K562 (cell line): ENCODE measurements at regions not wholly inside any gene's neighbourhood (a gene's known extent, or its start where the extent isn't known, plus 50 kb on each side); places are given as distances from the start of the nearest gene placed in this dataset.

Source experiments
- ATAC-seq: fragments of 200-7000 bp; cut with Tn5 transposase; 3 replicates; pipeline ENCODE4 v1.9.1; 2020; ENCODE audit warnings: moderate library complexity
- BruUV-seq: library from RNA; stranded (reverse); fragments of 400-500 nt; replicated peaks from 2 replicates; lab custom pipeline; 2021; lab: Mats Ljungman, UMichigan
- CTCF ChIA-PET: fragments of 300-600 bp; formaldehyde crosslinking; extraction: SDS; loops from one replicate; lab custom pipeline; 2021; ENCODE audit warnings: low intra/inter-chr PET ratio; lab: Yijun Ruan, JAX
- POLR2A ChIA-PET: fragments of 300-600, 350-650 bp; sonication (Branson Sonifier 250); formaldehyde crosslinking; extraction: SDS; loops from one replicate; lab custom pipeline; 2021; ENCODE audit warnings: antibody characterized with exemption, inconsistent platforms; lab: Yijun Ruan, JAX
- DNase-seq, 4 experiments: peaks; one replicate each; pipeline versions ENCODE4 v3.0.0 to v3.0.0-alpha.2; 2011 to 2018; ENCODE audit warnings: low spot score in 3 of 4, mixed read lengths in 3 of 4; ENCODE audit errors: extremely low read depth in 1 of 4
- FAIRE-seq: peaks from 2 replicates; lab custom pipeline; 2011; peaks lifted over from hg19 to GRCh38; lab: Jason Lieb, UNC
- H2AFZ ChIP-seq: 2 replicates; pipeline ENCODE4 v1.6.0; 2011; ENCODE audit warnings: low read depth, low read length, control low read depth, inconsistent platforms
- H3K27ac ChIP-seq: fragments of 200-600 bp; 3 replicates; pipeline ENCODE4 v1.8.0; 2011; ENCODE audit warnings: low read depth, mild to moderate bottlenecking, control low read depth, inconsistent platforms, low read length, moderate library complexity, mixed read lengths; ENCODE audit errors: extremely low read depth
- H3K27me3 ChIP-seq, 2 experiments: fragments of 300-600 bp in 1 of 2; 2 replicates in 1 of 2; 3 replicates in 1 of 2; pipeline versions ENCODE4 v1.6.0 to v1.8.0; 2011; ENCODE audit warnings: inconsistent platforms in 2 of 2, low read length in 2 of 2, mild to moderate bottlenecking in 1 of 2, mixed read lengths in 1 of 2, moderate library complexity in 1 of 2; ENCODE audit not compliant: control insufficient read depth in 2 of 2, insufficient read depth in 2 of 2
- H3K36me3 ChIP-seq: fragments of 300-600 bp; 3 replicates; pipeline ENCODE4 v1.8.0; 2011; ENCODE audit warnings: mild to moderate bottlenecking, low read length, inconsistent platforms; ENCODE audit not compliant: control insufficient read depth, insufficient read depth
- H3K4me1 ChIP-seq, 2 experiments: fragments of 200-600 bp in 1 of 2; replicated peaks in 1 of 2; 2 replicates in 1 of 2; 3 replicates in 1 of 2; pipeline versions ENCODE4 v1.5.1 to v1.8.0; 2011; ENCODE audit warnings: inconsistent platforms in 2 of 2, low read length in 2 of 2, mild to moderate bottlenecking in 1 of 2, mixed read lengths in 1 of 2, moderate library complexity in 1 of 2; ENCODE audit not compliant: control insufficient read depth in 2 of 2, insufficient read depth in 2 of 2
- H3K4me2 ChIP-seq: 2 replicates; pipeline ENCODE4 v1.6.1; 2011; ENCODE audit warnings: low read length, control low read depth, inconsistent platforms, mixed read lengths; ENCODE audit not compliant: insufficient read depth
- H3K4me3 ChIP-seq: fragments of 200-600 bp; sonication (generic), shearing (Covaris generic); 2 replicates; pipeline ENCODE4 v1.5.1; 2016; ENCODE audit warnings: control low read depth, inconsistent platforms
- H3K79me2 ChIP-seq: fragments of 200-600 bp; 3 replicates; pipeline ENCODE4 v1.8.0; 2011; ENCODE audit warnings: low read length, inconsistent platforms; ENCODE audit not compliant: control insufficient read depth, insufficient read depth
- H3K9ac ChIP-seq, 2 experiments: 2 replicates each; pipeline versions ENCODE4 v1.6.0 to v1.6.1; 2011; ENCODE audit warnings: low read depth in 2 of 2, low read length in 2 of 2, control low read depth in 1 of 2, inconsistent platforms in 1 of 2, mild to moderate bottlenecking in 1 of 2, mixed read lengths in 1 of 2; ENCODE audit not compliant: insufficient read depth in 1 of 2
- H3K9me1 ChIP-seq: one replicate; pipeline ENCODE4 v1.6.0; 2011; ENCODE audit warnings: inconsistent platforms, mild to moderate bottlenecking, low read length, moderate library complexity; ENCODE audit not compliant: control insufficient read depth, insufficient read depth
- H3K9me3 ChIP-seq: replicated peaks from 2 replicates; pipeline ENCODE4 v1.5.1; 2011; ENCODE audit warnings: low read depth, low read length, inconsistent platforms; ENCODE audit not compliant: control insufficient read depth, insufficient read depth
- H4K20me1 ChIP-seq: replicated peaks from 2 replicates; pipeline ENCODE4 v1.6.1; 2011; ENCODE audit warnings: low read length, inconsistent platforms, mixed read lengths; ENCODE audit not compliant: control insufficient read depth, insufficient read depth
- CEBPG ChIP-seq, 3 experiments: fragments of 200-800 bp in 1 of 3; sonication (Bioruptor generic) in 1 of 3; sonication (generic) in 1 of 3; formaldehyde crosslinking in 1 of 3; IDR thresholded peaks in 2 of 3; conservative IDR thresholded peaks in 1 of 3; 2 replicates each; pipeline versions ENCODE4 v1.6.1 to v1.8.0; 2016 to 2022; ENCODE audit warnings: missing compliant biosample characterization in 2 of 3, missing genetic modification characterization in 2 of 3, mild to moderate bottlenecking in 1 of 3, missing genetic modification reagents in 1 of 3
- JUND ChIP-seq, 2 experiments: IDR thresholded peaks; 2 replicates in 1 of 2; 3 replicates in 1 of 2; pipeline ENCODE4 v1.6.1; 2011; ENCODE audit warnings: borderline replicate concordance in 2 of 2, low read depth in 2 of 2, low read length in 2 of 2, improper control_type of control experiment in 1 of 2, missing biosample characterization in 1 of 2, missing genetic modification characterization in 1 of 2, missing genetic modification reagents in 1 of 2
- MTA1 ChIP-seq: fragments of 450-650 bp; IDR thresholded peaks from 2 replicates; pipeline ENCODE4 v1.6.1; 2017; ENCODE audit warnings: borderline replicate concordance
- MTA2 ChIP-seq: fragments of 450-650 bp; IDR thresholded peaks from 2 replicates; pipeline ENCODE4 v1.6.1; 2016; ENCODE audit warnings: low read depth
- NFATC3 ChIP-seq: fragments of 450-650 bp; IDR thresholded peaks from 2 replicates; pipeline ENCODE4 v1.6.1; 2017; ENCODE audit warnings: mild to moderate bottlenecking
- RHOXF2B ChIP-seq: fragments of 250-450 bp; sonication (Bioruptor Pico); conservative IDR thresholded peaks from 2 replicates; pipeline ENCODE4 v1.5.1; 2021
- SP1 ChIP-seq: sonication (generic); formaldehyde crosslinking; IDR thresholded peaks from 2 replicates; pipeline ENCODE4 v1.8.1; 2022; ENCODE audit warnings: mild to moderate bottlenecking, missing genetic modification reagents
- TCF3 ChIP-seq: sonication (generic); formaldehyde crosslinking; IDR thresholded peaks from 2 replicates; pipeline ENCODE4 v1.4.0; 2020; ENCODE audit warnings: mild to moderate bottlenecking, missing genetic modification reagents
- THRB ChIP-seq: fragments of 450-650 bp; formaldehyde crosslinking; conservative IDR thresholded peaks from 2 replicates; pipeline ENCODE4 v1.4.0; 2022; ENCODE audit warnings: mild to moderate bottlenecking, missing genetic modification characterization
- TRIM24 ChIP-seq, 2 experiments: fragments of 450-650 bp; IDR thresholded peaks; 2 replicates each; pipeline ENCODE4 v1.6.1; 2016
- ZNF512 ChIP-seq: IDR thresholded peaks from 2 replicates; pipeline ENCODE4 v1.6.1; 2016; ENCODE audit warnings: missing genetic modification characterization, missing compliant biosample characterization
- WGBS: fragments of 100-300 bp; shearing (Covaris generic); methylation state at CpG from one replicate; pipeline ENCODE4 v1.1.6; 2016; ENCODE audit warnings: low coverage, mixed read lengths; ENCODE audit not compliant: insufficient coverage; ENCODE audit errors: missing lambda C conversion rate; 5-methylcytosine and 5-hydroxymethylcytosine counted together
- in situ Hi-C: fragments of 300-500 bp; cut with MboI; formaldehyde crosslinking; loops from 4 replicates; pipeline ENCODE4 v1.15.0; 2018; ENCODE audit warnings: inconsistent platforms, mixed read lengths
- intact Hi-C: fragments of 100-400 bp; cut with micrococcal nuclease; formaldehyde crosslinking; loops from 2 replicates; pipeline ENCODE4 v1.14.2; 2022

- Histone ChIP-seq H3K27ac (no peak overlapping the region), H3K4me3 (no peak overlapping the region), H3K79me2 (no peaks in the 10 kb centered on the region), H3K4me1 (peaks cover 6 to 26% of the 10 kb centered on the region in 2 experiments; a peak in 3 of 5 replicates), H4K20me1 (no peaks in the 10 kb centered on the region), H3K36me3 (no peaks in the 10 kb centered on the region), H3K9me1 (no peaks in the 10 kb centered on the region), H3K4me2 (no peak overlapping the region), H3K9ac (peak overlapping the region in 1 of 2 experiments; percentile 23; a peak in 1 of 4 replicates), H3K27me3 (no peaks in the 10 kb centered on the region), H2AFZ (no peak overlapping the region), H3K9me3 (no peaks in the 10 kb centered on the region)
- ChIA-PET CTCF (no interaction called here), POLR2A (no interaction called here)
- ATAC-seq = no peak
- no peak for TF ChIP-seq RHOXF2B
- TF ChIP-seq ZNF512 = peak; percentile 28; the same call in 1 of the 2 replicates
- WGBS = 30% methylated on average over 9 of the region's 9 CpGs
- BruUV-seq = no TSS peak
- intact Hi-C loops (no loop called here), in situ Hi-C loops (loop anchor here (10.0 to 25.0 kb wide), 2 partner anchors 248 to 661 kb away; no protein-coding TSS in a partner anchor)
- DNase-seq = no peak
- no peak for FAIRE-seq
Observed at GRCh38 chr2:64914247-64914646, 75.0 kb upstream of the SLC1A4 start.

GRCh38 chr2:64914735-64915509, 74.3 kb upstream of the SLC1A4 start:
- Histone ChIP-seq H3K4me3 (no peak overlapping the region), H3K36me3 (no peaks in the 10 kb centered on the region), H3K27ac (no peak overlapping the region; the same call in 2 of the 3 replicates), H2AFZ (no peak overlapping the region), H3K79me2 (no peaks in the 10 kb centered on the region), H3K4me1 (peaks cover 6 to 26% of the 10 kb centered on the region in 2 experiments; a peak in 3 of 5 replicates), H3K9me1 (no peaks in the 10 kb centered on the region), H3K9ac (no peak overlapping the region), H3K27me3 (no peaks in the 10 kb centered on the region), H3K9me3 (no peaks in the 10 kb centered on the region), H4K20me1 (no peaks in the 10 kb centered on the region), H3K4me2 (no peak overlapping the region; the same call in 1 of the 2 replicates)
- BruUV-seq = no TSS peak
- intact Hi-C loops = no loop called here
- in situ Hi-C loops = loop anchor here (5.0 to 25.0 kb wide), 3 partner anchors 127 to 660 kb away; no protein-coding TSS in a partner anchor
- ATAC-seq = peak; percentile 38
- DNase-seq = peak in 2 of 4 experiments; percentile 21 to 50
- CTCF ChIA-PET = no interaction called here
- POLR2A ChIA-PET = no interaction called here
- peak; percentile 29 for FAIRE-seq
- 28% methylated on average over 7 of the region's 7 CpGs for WGBS
- TF ChIP-seq TRIM24 (IDR thresholded peaks at IDR 0.05) (peak; percentile 87 to 89), JUND (IDR thresholded peaks at IDR 0.05; ENCODE audit: borderline replicate concordance, low read depth, low read length) (no peak), JUND (tag; IDR thresholded peaks at IDR 0.05; ENCODE audit: borderline replicate concordance, low read depth, low read length) (0 out of 3 replicates have a peak, but pooled peaks have one; percentile 23), MTA2 (peak; percentile 82), THRB (no peak), SP1 (CRISPR knock-in tag) (peak; percentile 41; the same call in 1 of the 2 replicates), TCF3 (CRISPR knock-in tag) (peak; percentile 83), CEBPG (CRISPR knock-in tag; IDR thresholded peaks at IDR 0.05) (no peak), CEBPG (tag; conservative IDR thresholded peaks at IDR 0.05 in 1 of 2, IDR thresholded peaks at IDR 0.05 in 1 of 2) (peak in 1 of 2 experiments; percentile 13; a peak in 1 of 4 replicates), MTA1 (peak; percentile 55; the same call in 1 of the 2 replicates), NFATC3 (no peak)
